ENCODE measurements at regions not wholly inside any gene's neighbourhood (a gene's known extent, or its start where the extent isn't known, plus 50 kb on each side); places are given as distances from the start of the nearest gene placed in this dataset.
"Not testable (repeated sequence)": the region's sequence is repeated elsewhere in the genome, so short reads cannot be mapped to it uniquely, and the experiment has no call there.

- Histone ChIP-seq H3K9me3 (no peaks in the 10 kb centered on the region), H3K4me1 (no peaks in the 10 kb centered on the region), H3K36me3 (no peaks in the 10 kb centered on the region), H3K27me3 (no peaks in the 10 kb centered on the region), H3K4me3 (ENCODE audit: low read depth, low read length) (no peak overlapping the region)
- no peak for TF ChIP-seq CTCF (IDR thresholded peaks at IDR 0.05; ENCODE audit: low read depth, low read length)
- DNase-seq, result no peak
These were observed 129.7 kb downstream of the YIPF5 start for GRCh38 chr5:144040615-144041305.

- no peak for TF ChIP-seq CTCF (IDR thresholded peaks at IDR 0.05; ENCODE audit: low read depth, low read length)
- Histone ChIP-seq H3K9me3 (no peaks in the 10 kb centered on the region), H3K4me3 (ENCODE audit: low read depth, low read length) (no peak overlapping the region), H3K4me1 (no peaks in the 10 kb centered on the region), H3K36me3 (no peaks in the 10 kb centered on the region), H3K27me3 (no peaks in the 10 kb centered on the region)
- DNase-seq, result no peak
These were observed 128.3 kb downstream of the YIPF5 start for GRCh38 chr5:144042156-144042555.

GRCh38 chr5:144048259-144048856 lies 122.1 kb downstream of the YIPF5 start:
- no peaks in the 10 kb centered on the region for H3K36me3 ChIP-seq
- no peaks in the 10 kb centered on the region for H3K9me3 ChIP-seq
- DNase-seq, result no peak
- H3K4me3 ChIP-seq (ENCODE audit: low read depth, low read length), result no peak overlapping the region
- H3K27me3 ChIP-seq, result no peaks in the 10 kb centered on the region
- no peaks in the 10 kb centered on the region for H3K4me1 ChIP-seq
- no peak for TF ChIP-seq CTCF (IDR thresholded peaks at IDR 0.05; ENCODE audit: low read depth, low read length)

GRCh38 chr5:144055391-144055790 lies 115.1 kb downstream of the YIPF5 start:
- not testable (repeated sequence) for H3K4me1 ChIP-seq; DNase-seq; H3K4me3 ChIP-seq (ENCODE audit: low read depth, low read length); H3K27me3 ChIP-seq; H3K9me3 ChIP-seq; H3K36me3 ChIP-seq

- not testable (repeated sequence) for H3K9me3 ChIP-seq; H3K4me1 ChIP-seq; H3K36me3 ChIP-seq; H3K4me3 ChIP-seq (ENCODE audit: low read depth, low read length); H3K27me3 ChIP-seq; DNase-seq
These were observed 110.4 kb downstream of the YIPF5 start for GRCh38 chr5:144060091-144060490.

- Histone ChIP-seq H3K27me3 (no peaks in the 10 kb centered on the region), H3K36me3 (no peaks in the 10 kb centered on the region), H3K9me3 (no peaks in the 10 kb centered on the region), H3K4me1 (no peaks in the 10 kb centered on the region), H3K4me3 (ENCODE audit: low read depth, low read length) (no peak overlapping the region)
- no peak for DNase-seq
- TF ChIP-seq CTCF (IDR thresholded peaks at IDR 0.05; ENCODE audit: low read depth, low read length), result no peak
These were observed 109.9 kb downstream of the YIPF5 start for GRCh38 chr5:144060598-144060997.

GRCh38 chr5:144065786-144066185 lies 104.7 kb downstream of the YIPF5 start:
- Histone ChIP-seq H3K27me3 (no peaks in the 10 kb centered on the region), H3K36me3 (no peaks in the 10 kb centered on the region), H3K4me3 (ENCODE audit: low read depth, low read length) (no peak overlapping the region), H3K4me1 (no peaks in the 10 kb centered on the region), H3K9me3 (no peaks in the 10 kb centered on the region)
- no peak for DNase-seq
- TF ChIP-seq CTCF (IDR thresholded peaks at IDR 0.05; ENCODE audit: low read depth, low read length), result no peak

Data from BE2C (cell line).